SK-N-SH (cell line): ENCODE measurements at regions not wholly inside any gene's neighbourhood (a gene's known extent, or its start where the extent isn't known, plus 50 kb on each side); places are given as distances from the start of the nearest gene placed in this dataset.
A peak's percentile ranks its signal among the peaks of the same experiment; 100 is the strongest.

Source experiments
- CTCF ChIA-PET: fragments of 300-600, 350-600 bp; formaldehyde crosslinking; extraction: SDS; loops from one replicate; lab custom pipeline; 2021; lab: Yijun Ruan, JAX
- POLR2A ChIA-PET: fragments of 350-600 bp; sonication (Branson Sonifier 250); formaldehyde crosslinking; extraction: SDS; loops from one replicate; lab custom pipeline; 2020; ENCODE audit warnings: antibody characterized with exemption, inconsistent platforms; lab: Yijun Ruan, JAX
- DNase-seq: peaks from one replicate; pipeline ENCODE4 v3.0.0; 2012
- H2AFZ ChIP-seq: fragments of 200-600 bp; sonication (generic); 2 replicates; pipeline ENCODE4 v1.8.1; 2016; ENCODE audit warnings: antibody characterized with exemption, mild to moderate bottlenecking, low read depth
- H3F3A ChIP-seq: fragments of 200-600 bp; sonication (generic); replicated peaks from 2 replicates; pipeline ENCODE3; 2016; ENCODE audit warnings: antibody characterized with exemption, mild to moderate bottlenecking; ENCODE audit not compliant: insufficient read depth
- H3K27ac ChIP-seq, 2 experiments: fragments of 200-500 bp in 1 of 2; fragments of 200-600 bp in 1 of 2; sonication (Bioruptor generic) in 1 of 2; sonication (generic), shearing (Covaris generic) in 1 of 2; 2 replicates each; pipeline versions ENCODE4 v1.5.1 to v1.6.1; 2014 to 2016; ENCODE audit warnings: low read depth in 2 of 2, inconsistent platforms in 1 of 2, low read length in 1 of 2, mild to moderate bottlenecking in 1 of 2, mixed read lengths in 1 of 2
- H3K27me3 ChIP-seq: fragments of 200-600 bp; sonication (generic), shearing (Covaris generic); 2 replicates; pipeline ENCODE4 v1.6.1; 2016; ENCODE audit warnings: mixed run types; ENCODE audit not compliant: insufficient read depth
- H3K36me3 ChIP-seq, 2 experiments: fragments of 200-500 bp in 1 of 2; fragments of 200-600 bp in 1 of 2; sonication (Bioruptor generic) in 1 of 2; sonication (generic) in 1 of 2; replicated peaks in 1 of 2; 2 replicates each; pipeline versions ENCODE3 to v1.5.1; 2014 to 2016; ENCODE audit warnings: low read length in 1 of 2, mild to moderate bottlenecking in 1 of 2; ENCODE audit not compliant: insufficient read depth in 2 of 2, control insufficient read depth in 1 of 2
- H3K4me1 ChIP-seq, 2 experiments: fragments of 200-500 bp in 1 of 2; fragments of 200-600 bp in 1 of 2; sonication (Bioruptor generic) in 1 of 2; sonication (generic), shearing (Covaris generic) in 1 of 2; 2 replicates each; pipeline versions ENCODE4 v1.5.1 to v1.6.1; 2014 to 2016; ENCODE audit warnings: low read depth in 1 of 2, low read length in 1 of 2, mixed run types in 1 of 2; ENCODE audit not compliant: insufficient read depth in 2 of 2, control insufficient read depth in 1 of 2
- H3K4me2 ChIP-seq: fragments of 200-600 bp; sonication (generic), shearing (Covaris generic); 2 replicates; pipeline ENCODE4 v1.6.1; 2017; ENCODE audit warnings: mixed run types
- H3K4me3 ChIP-seq, 2 experiments: fragments of 200-500 bp in 1 of 2; fragments of 200-600 bp in 1 of 2; sonication (Bioruptor generic) in 1 of 2; sonication (generic), shearing (Covaris generic) in 1 of 2; 2 replicates each; pipeline versions ENCODE4 v1.5.1 to v1.8.1; 2014 to 2016; ENCODE audit warnings: low read depth in 2 of 2, inconsistent platforms in 1 of 2, low read length in 1 of 2, mild to moderate bottlenecking in 1 of 2, mixed read lengths in 1 of 2, moderate library complexity in 1 of 2
- H3K79me2 ChIP-seq: fragments of 200-600 bp; sonication (generic); 2 replicates; pipeline ENCODE4 v1.8.1; 2017; ENCODE audit warnings: mild to moderate bottlenecking; ENCODE audit not compliant: insufficient read depth
- H3K9ac ChIP-seq: fragments of 200-600 bp; sonication (generic); 2 replicates; pipeline ENCODE4 v1.6.1; 2017; ENCODE audit warnings: mixed run types
- H3K9me2 ChIP-seq: fragments of 200-600 bp; sonication (generic); 2 replicates; pipeline ENCODE4 v1.6.1; 2017; ENCODE audit warnings: mixed run types
- H3K9me3 ChIP-seq: fragments of 200-600 bp; sonication (generic); 2 replicates; pipeline ENCODE4 v1.6.1; 2017; ENCODE audit warnings: mixed run types, mild to moderate bottlenecking, moderate library complexity
- H4K20me1 ChIP-seq: fragments of 200-600 bp; sonication (generic); 2 replicates; pipeline ENCODE4 v1.6.1; 2017; ENCODE audit warnings: mild to moderate bottlenecking, mixed run types; ENCODE audit not compliant: insufficient read depth
- CHD2 ChIP-seq: fragments of 150-350 bp; IDR thresholded peaks from 2 replicates; pipeline ENCODE4 v1.6.1; 2018; ENCODE audit warnings: low read length; ENCODE audit not compliant: partially characterized antibody
- ELF1 ChIP-seq: IDR thresholded peaks from 2 replicates; pipeline ENCODE4 v1.4.0; 2012
- EP300 ChIP-seq, 2 experiments: IDR thresholded peaks; 2 replicates each; pipeline versions ENCODE4 v1.4.0 to v1.6.1; 2012; ENCODE audit warnings: borderline replicate concordance in 1 of 2, low read depth in 1 of 2, low read length in 1 of 2
- EZH2phosphoT487 ChIP-seq: fragments of 200-600 bp; sonication (generic); IDR thresholded peaks from 2 replicates; pipeline ENCODE4 v1.6.1; 2017; ENCODE audit warnings: low read depth, mixed run types, mild to moderate bottlenecking, antibody characterized with exemption, moderate library complexity, borderline replicate concordance
- FOXM1 ChIP-seq: IDR thresholded peaks from 2 replicates; pipeline ENCODE4 v1.4.0; 2012; ENCODE audit warnings: low read depth, mild to moderate bottlenecking
- GATA2 ChIP-seq: sonication (generic); formaldehyde crosslinking; IDR thresholded peaks from 2 replicates; pipeline ENCODE4 v1.5.0; 2020; ENCODE audit warnings: mild to moderate bottlenecking, missing genetic modification reagents
- JUND ChIP-seq: IDR thresholded peaks from 2 replicates; pipeline ENCODE4 v1.4.0; 2012
- MAX ChIP-seq: IDR thresholded peaks from 2 replicates; pipeline ENCODE4 v1.4.0; 2012; ENCODE audit warnings: low read depth
- MEF2A ChIP-seq: IDR thresholded peaks from 2 replicates; pipeline ENCODE4 v1.4.0; 2012; ENCODE audit warnings: low read depth, borderline replicate concordance
- MXI1 ChIP-seq: IDR thresholded peaks from 2 replicates; pipeline ENCODE4 v1.6.1; 2012; ENCODE audit warnings: mild to moderate bottlenecking, low read depth, low read length, improper control_type of control experiment
- NFIC ChIP-seq: IDR thresholded peaks from 2 replicates; pipeline ENCODE4 v1.4.0; 2012; ENCODE audit warnings: borderline replicate concordance
- NRF1 ChIP-seq: IDR thresholded peaks from 2 replicates; pipeline ENCODE4 v1.6.1; 2012; ENCODE audit warnings: low read depth, mild to moderate bottlenecking, low read length
- POLR2AphosphoS5 ChIP-seq: IDR thresholded peaks from 2 replicates; pipeline ENCODE4 v1.6.1; 2012; ENCODE audit warnings: low read depth, low read length
- REST ChIP-seq: IDR thresholded peaks from 2 replicates; pipeline ENCODE4 v1.6.1; 2012; ENCODE audit warnings: mild to moderate bottlenecking, low read depth, low read length, moderate library complexity
- RXRA ChIP-seq: IDR thresholded peaks from 2 replicates; pipeline ENCODE4 v1.4.0; 2012; ENCODE audit warnings: low read depth, mild to moderate bottlenecking, borderline replicate concordance
- SIN3A ChIP-seq: IDR thresholded peaks from 2 replicates; pipeline ENCODE4 v1.6.1; 2012; ENCODE audit warnings: low read depth, mild to moderate bottlenecking, low read length, moderate library complexity, borderline replicate concordance
- SMC3 ChIP-seq: IDR thresholded peaks from 2 replicates; pipeline ENCODE4 v1.6.1; 2012; ENCODE audit warnings: low read depth, low read length, improper control_type of control experiment
- TCF12 ChIP-seq: IDR thresholded peaks from 2 replicates; pipeline ENCODE4 v1.4.0; 2012
- TEAD4 ChIP-seq: IDR thresholded peaks from 2 replicates; pipeline ENCODE4 v1.4.0; 2012; ENCODE audit warnings: mild to moderate bottlenecking, borderline replicate concordance; ENCODE audit not compliant: insufficient read depth
- USF1 ChIP-seq: IDR thresholded peaks from 2 replicates; pipeline ENCODE4 v1.4.0; 2012; ENCODE audit warnings: low read depth, borderline replicate concordance
- YY1 ChIP-seq: IDR thresholded peaks from 2 replicates; pipeline ENCODE4 v1.4.0; 2012; ENCODE audit warnings: low read depth, mild to moderate bottlenecking
- ZBTB33 ChIP-seq: IDR thresholded peaks from 2 replicates; pipeline ENCODE4 v1.4.0; 2012; ENCODE audit warnings: low read depth, borderline replicate concordance
- WGBS: methylation state at CpG from one replicate; pipeline ENCODE4 v1.1.6; 2017; ENCODE audit warnings: low lambda C conversion rate; 5-methylcytosine and 5-hydroxymethylcytosine counted together

GRCh38 chr4:186904101-186904500 is 180.4 kb upstream of the FAT1 start (continued):
- TF ChIP-seq ZBTB33 (no peak), SIN3A (no peak), TEAD4 (0 out of 2 replicates have a peak, but pooled peaks have one; percentile 19), NFIC (no peak), YY1 (no peak), NRF1 (no peak), MXI1 (no peak), TCF12 (peak; percentile 43; the same call in 1 of the 2 replicates)

- Histone ChIP-seq H3K9ac (no peak overlapping the region), H3K36me3 (no peaks in the 10 kb centered on the region), H4K20me1 (no peaks in the 10 kb centered on the region), H3K4me3 (no peak overlapping the region), H2AFZ (no peak overlapping the region), H3K27me3 (0 out of 2 replicates have a peak, but pooled peaks cover 4% of the 10 kb centered on the region), H3K27ac (no peak overlapping the region), H3K9me2 (no peaks in the 10 kb centered on the region), H3K79me2 (no peaks in the 10 kb centered on the region), H3K4me1 (peaks cover 0 to 14% of the 10 kb centered on the region in 2 experiments; a peak in 1 of 4 replicates), H3F3A (no peaks in the 10 kb centered on the region), H3K9me3 (no peaks in the 10 kb centered on the region), H3K4me2 (no peak overlapping the region)
- ChIA-PET POLR2A (no interaction called here), CTCF (no interaction called here)
- 70% methylated on average over 12 of the region's 12 CpGs for WGBS
- DNase-seq = no peak
- TF ChIP-seq MXI1 (no peak), USF1 (no peak), SIN3A (no peak), CHD2 (no peak), EZH2phosphoT487 (no peak), POLR2AphosphoS5 (no peak), EP300 (IDR thresholded peaks at IDR 0.05; ENCODE audit: borderline replicate concordance in 1 of 2, low read depth in 1 of 2, low read length in 1 of 2) (no peak), SMC3 (no peak), YY1 (no peak), REST (no peak), FOXM1 (no peak), GATA2 (CRISPR knock-in tag) (no peak), MAX (no peak), JUND (no peak), MEF2A (no peak), ELF1 (no peak), NRF1 (no peak), RXRA (no peak)
Observed at GRCh38 chr4:186906722-186907121, 183.1 kb upstream of the FAT1 start.
